ENCODE measurements at regions not wholly inside any gene's neighbourhood (a gene's known extent, or its start where the extent isn't known, plus 50 kb on each side); places are given as distances from the start of the nearest gene placed in this dataset.
"Not testable (repeated sequence)": the region's sequence is repeated elsewhere in the genome, so short reads cannot be mapped to it uniquely, and the experiment has no call there.

DNA sequence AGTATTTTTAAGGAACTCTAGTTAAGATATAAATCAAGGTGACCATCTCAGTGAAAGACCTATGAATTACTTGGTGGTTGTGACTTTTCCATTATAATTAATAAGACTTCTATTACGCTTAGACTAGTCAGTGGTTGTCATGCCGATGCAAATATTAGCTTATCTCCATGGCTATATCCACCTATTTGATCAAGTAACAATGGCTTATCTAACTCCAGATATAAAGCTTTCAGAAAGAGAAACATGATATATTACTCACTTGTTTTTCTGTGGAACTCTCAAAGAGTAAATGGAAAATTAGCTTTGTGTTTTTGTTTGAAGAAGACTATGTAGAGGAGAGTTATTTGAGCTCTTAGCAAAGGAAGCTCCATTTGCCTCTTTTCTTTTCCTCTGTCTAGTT is 323.8 kb upstream of the DCN start:
- no peak for DNase-seq (ENCODE audit: extremely low read depth in 1 of 2, low read depth in 1 of 2)

DNA sequence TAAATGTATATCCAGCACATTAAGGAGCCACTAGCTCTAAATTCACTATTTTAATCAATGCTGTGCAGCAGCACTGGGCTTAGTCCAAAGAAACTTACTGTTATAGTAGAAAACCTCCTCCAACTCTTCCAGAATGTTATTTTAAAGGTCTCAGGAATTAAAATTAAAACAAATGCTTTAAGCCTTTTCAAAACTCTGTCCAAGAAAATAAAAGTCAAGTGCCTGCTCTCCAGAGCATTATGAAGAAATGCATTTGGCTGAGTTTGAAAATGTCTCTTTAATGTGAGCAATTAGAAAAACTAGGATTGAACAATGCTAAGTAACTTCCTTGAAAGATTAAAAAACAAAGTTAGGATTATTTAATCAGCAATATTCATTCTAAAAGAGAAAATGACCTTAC is 322.4 kb upstream of the DCN start:
- DNase-seq (ENCODE audit: extremely low read depth in 1 of 2, low read depth in 1 of 2), result no peak

DNA sequence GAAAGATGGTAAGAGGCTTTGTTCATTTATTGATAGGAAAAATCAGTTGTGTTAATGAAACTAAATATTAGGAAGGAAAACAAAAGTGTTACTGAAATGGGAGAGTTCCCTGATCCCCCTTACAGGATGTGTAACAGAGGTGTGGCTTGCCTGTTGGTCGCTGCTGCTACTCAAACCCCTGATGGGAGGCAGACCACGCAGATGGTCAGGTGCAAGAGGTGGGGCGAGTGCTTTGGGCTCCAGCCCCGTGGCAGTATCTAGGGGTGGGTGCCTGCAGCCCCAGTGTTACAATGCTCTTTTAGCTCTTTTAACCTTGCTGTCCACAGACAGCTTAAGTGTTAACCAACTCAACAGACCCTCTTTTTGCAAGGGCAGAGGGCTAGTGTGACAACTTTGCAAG is 319.6 kb upstream of the DCN start:
- no peak for DNase-seq (ENCODE audit: extremely low read depth in 1 of 2, low read depth in 1 of 2)

DNA sequence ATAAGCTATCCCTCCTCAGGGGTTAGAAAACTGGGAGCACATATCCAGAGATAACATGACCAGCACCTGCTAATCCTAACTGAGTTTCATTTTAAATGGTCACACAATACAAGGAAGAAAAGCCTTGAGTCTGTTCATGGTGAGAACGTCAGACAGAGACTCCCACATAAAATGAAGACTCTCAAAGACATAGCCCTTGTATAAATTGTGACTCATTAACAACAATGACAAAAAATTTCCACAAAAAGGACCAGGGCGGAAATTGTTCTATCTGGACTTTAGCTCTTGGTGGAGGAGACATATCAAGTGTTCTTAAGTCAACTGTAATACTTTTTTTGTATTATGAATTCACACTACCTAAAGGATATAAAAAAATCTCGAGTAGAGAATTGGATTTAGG is 313.7 kb upstream of the DCN start:
- no peak for DNase-seq (ENCODE audit: extremely low read depth in 1 of 2, low read depth in 1 of 2)

DNA sequence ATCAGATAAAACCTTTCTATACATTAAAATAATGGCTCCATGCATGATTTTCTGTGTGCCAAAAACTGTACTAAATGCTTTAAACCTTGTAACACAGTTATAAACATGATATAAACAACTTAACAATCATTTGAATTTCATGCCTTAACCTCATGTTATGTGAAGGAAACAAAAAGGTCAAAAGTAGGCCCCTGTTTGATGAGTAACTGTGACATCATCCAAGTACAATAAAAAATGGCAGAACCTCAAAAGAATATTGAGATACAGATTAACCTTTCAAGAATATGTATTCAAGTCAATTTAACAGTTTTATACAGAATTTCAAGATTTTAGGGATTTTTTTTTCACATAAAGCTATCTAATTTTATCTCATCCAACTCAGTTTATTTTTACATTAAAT is 310.7 kb upstream of the DCN start:
- DNase-seq (ENCODE audit: extremely low read depth in 1 of 2, low read depth in 1 of 2), result no peak

DNA sequence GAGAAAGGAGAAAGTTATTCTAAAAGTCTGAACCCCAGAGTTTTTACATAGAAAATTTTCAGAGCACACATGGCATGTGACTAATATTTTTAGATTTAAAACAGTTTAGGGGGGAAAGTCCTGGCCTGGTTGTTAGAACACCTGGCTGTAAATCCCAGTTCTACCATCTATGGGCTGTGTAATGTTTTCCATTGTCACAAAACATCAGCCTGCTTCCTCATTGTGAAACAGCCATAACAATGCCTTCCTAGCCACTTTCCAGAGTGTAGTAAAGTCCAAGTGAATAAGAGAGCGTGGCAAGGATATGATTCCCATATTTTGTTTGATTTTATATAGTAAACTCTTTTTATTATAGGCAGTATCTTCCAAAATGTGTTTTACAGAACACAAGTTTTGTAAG is 310.0 kb upstream of the DCN start:
- DNase-seq (ENCODE audit: extremely low read depth in 1 of 2, low read depth in 1 of 2), result no peak

DNA sequence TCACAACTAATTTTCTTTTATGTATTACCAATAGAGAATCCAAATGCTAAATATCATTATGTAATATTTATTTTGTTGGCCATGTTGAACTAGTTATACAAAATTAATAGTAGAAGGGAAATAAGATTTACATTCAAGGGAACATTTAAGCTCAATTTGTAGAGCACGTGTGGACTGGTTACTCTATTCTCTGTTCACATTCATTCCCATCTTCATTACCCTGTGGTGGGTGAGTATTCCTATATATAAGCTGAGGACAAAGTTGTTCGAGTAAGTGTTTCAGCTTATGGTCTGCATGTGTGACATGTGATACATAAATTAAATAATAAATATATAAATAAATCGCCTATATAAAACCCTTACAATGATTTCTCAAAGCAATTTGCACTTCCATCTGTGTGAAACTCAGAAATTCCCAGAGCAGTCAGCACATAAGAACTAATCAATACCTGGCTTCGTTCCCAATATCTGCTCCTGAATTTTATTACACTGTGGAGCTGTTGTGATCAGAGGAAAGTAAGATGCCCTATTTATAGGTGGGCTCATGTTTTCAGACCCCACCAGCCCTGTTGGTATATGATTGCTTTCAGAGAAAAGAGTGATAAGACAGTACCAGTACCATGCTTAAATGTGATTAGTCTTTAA is 308.2 kb upstream of the DCN start:
- DNase-seq (ENCODE audit: extremely low read depth in 1 of 2, low read depth in 1 of 2), result no peak

DNA sequence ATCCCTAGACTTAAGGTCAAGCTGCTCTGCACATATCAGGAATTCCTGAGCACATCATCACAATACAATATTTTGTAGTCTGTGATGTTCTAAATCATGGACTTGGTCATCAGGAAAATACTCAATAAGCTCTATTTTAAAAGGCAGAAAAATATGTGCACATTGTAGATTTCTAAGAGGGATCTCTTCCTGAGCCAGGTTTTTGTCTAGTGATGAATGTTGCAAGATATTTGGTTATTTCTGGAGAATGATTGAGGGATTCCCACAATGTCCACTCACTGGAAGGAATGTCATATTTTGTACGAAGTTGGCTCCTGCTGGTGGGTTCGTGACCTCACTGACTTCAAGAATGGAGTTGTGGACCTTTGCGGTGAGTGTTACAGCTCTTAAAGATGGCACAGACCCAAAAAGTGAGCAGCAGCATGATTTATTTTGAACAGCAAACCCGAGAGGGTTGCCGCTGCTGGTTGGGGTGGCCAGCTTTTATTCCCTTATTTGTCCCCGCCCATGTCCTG is 300.9 kb upstream of the DCN start:
- DNase-seq (ENCODE audit: extremely low read depth in 1 of 2, low read depth in 1 of 2), result no peak

DNA sequence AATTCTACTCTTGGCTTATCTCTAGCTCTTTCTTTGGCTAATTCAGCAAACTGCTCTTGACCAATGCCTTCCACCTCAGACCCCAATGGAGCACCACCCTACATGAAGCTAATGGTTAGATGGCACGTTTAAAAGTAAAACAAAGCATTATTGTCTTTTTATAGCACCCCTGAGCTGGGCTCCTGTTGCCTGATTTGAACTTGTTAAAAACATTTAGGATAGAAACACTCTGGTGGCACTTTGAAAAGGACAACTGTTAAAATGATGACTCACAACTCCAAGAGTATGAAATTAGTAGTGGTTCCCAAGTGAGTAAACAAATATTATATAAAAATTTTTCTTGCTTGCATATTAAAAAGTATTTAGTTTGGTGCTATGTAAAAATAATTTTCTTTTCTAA is 299.6 kb upstream of the DCN start:
- DNase-seq (ENCODE audit: extremely low read depth in 1 of 2, low read depth in 1 of 2), result no peak

DNA sequence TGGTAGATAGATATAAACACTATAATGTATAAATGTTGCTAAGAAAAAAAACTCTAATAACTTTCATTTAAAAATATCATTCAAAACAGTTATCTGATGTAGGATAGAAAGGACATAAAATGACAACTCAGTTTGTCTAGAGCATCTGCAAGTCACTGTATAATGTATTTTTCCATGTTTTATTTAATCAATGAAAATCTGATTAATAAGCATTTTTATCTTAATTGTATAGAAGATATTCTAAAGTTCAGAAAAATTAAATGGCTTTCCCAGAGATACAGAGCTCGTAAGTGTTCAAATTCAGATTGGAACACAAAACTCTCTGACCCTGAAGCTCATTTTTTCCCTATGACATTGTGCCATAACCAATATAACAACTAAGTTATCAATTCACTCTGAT is 295.9 kb upstream of the DCN start:
- DNase-seq (ENCODE audit: extremely low read depth in 1 of 2, low read depth in 1 of 2), result no peak

DNA sequence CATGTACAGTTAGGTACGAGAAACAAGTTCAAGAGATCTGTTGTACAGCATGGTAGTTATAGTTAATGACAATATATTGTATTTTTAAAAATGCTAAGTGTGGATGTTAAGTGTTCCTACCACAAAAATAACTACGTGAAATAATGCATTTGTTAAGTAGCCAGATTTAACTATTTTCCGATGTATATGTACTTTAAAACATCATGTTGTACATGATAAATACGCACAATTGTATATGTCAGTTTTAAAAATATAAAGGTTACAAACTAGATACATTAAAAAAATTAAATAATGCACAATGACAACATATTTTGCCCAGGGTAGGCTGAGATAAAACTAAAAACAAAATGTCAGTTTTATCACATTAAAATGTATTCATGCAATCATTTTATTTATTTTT is 285.1 kb upstream of the DCN start:
- DNase-seq (ENCODE audit: extremely low read depth in 1 of 2, low read depth in 1 of 2), result no peak

DNA sequence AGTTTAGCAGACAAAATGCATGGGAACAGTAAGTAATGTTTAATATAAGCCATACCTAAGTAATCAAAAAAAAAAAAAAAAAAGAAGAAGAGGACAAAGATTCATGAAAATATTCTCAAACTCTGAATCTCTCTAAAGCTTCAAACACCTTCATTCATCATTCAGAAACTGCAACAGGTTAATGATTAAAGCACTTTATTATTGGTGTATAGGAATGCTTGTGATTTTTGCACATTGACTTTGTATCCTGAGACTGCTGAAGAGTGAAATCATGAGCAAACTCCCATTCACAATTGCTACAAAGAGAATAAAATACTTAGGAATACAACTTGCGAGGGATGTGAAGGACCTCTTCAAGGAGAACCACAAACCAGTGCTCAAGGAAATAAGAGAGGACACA is 278.4 kb upstream of the DCN start:
- DNase-seq (ENCODE audit: extremely low read depth in 1 of 2, low read depth in 1 of 2), result no peak

DNA sequence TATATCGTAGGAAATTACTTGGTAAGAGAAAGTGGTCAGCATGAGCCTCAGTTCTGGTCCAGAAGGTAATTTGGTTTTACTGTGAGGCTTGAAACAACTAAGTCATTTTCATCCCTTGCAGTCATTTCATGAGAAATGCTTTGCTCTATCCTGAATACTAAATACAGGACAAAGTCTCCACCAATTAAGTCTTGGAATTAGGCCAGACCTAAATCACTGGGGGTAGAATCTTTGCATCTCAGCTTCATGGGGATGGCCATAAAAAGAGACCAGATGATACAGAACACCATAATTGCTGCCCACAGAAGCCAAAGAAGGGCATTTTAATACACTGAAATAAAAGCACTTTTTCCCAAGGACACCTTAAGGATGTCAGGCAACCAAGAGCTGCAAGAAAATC is 277.9 kb upstream of the DCN start:
- DNase-seq (ENCODE audit: extremely low read depth in 1 of 2, low read depth in 1 of 2), result no peak

DNA sequence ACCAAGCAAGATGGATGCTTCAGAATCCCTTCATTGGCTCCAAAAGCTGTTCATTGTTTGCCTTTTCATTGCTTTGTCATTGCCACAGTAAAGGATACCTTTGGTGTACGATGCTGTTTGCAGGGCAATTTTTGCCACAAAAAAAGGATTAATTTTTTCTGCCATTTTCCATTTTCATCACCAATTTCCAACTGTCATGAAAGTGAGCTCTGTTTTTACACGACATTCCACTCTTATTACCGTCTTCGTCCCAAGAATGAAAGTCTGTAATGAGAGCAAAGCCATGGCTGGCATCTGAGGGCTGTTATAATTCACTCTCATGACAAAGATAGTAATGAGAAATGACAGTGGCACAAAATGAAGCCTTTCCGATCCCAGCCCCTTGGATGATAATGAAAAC is 272.7 kb upstream of the DCN start:
- DNase-seq (ENCODE audit: extremely low read depth in 1 of 2, low read depth in 1 of 2), result no peak

DNA sequence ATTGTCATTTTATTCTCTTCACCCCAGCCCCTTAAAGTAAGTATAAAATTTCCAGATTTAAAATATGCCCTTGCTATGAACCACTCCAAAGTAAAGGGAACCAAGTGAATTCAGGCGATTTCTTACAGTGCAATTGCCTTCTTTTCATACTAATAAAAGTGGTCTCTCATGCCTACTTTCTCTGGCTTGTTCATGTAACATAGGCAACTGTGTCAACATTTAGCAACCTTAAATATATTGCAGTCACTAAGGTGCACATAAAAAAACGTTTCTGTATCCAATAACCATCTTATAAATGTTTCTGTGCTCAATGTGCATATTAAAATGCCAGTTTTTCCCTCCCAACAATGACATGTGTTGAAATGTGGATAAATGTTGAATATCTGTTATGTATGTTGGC is 271.6 kb upstream of the DCN start:
- no peak for DNase-seq (ENCODE audit: extremely low read depth in 1 of 2, low read depth in 1 of 2)

DNA sequence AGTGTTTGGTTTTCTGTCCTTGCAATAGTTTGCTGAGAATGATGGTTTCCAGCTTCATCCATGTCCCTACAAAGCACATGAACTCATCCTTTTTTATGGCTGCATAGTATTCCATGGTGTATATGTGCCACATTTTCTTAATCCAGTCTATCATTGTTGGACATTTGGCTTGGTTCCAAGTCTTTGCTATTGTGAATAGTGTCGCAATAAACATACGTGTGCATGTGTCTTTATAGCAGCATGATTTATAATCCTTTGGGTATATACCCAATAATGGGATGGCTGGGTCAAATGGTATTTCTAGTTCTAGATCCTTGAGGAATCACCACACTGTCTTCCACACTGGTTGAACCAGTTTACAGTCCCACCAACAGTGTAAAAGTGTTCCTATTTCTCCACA is 269.8 kb upstream of the DCN start:
- DNase-seq (ENCODE audit: extremely low read depth in 1 of 2, low read depth in 1 of 2), result not testable (repeated sequence)

DNA sequence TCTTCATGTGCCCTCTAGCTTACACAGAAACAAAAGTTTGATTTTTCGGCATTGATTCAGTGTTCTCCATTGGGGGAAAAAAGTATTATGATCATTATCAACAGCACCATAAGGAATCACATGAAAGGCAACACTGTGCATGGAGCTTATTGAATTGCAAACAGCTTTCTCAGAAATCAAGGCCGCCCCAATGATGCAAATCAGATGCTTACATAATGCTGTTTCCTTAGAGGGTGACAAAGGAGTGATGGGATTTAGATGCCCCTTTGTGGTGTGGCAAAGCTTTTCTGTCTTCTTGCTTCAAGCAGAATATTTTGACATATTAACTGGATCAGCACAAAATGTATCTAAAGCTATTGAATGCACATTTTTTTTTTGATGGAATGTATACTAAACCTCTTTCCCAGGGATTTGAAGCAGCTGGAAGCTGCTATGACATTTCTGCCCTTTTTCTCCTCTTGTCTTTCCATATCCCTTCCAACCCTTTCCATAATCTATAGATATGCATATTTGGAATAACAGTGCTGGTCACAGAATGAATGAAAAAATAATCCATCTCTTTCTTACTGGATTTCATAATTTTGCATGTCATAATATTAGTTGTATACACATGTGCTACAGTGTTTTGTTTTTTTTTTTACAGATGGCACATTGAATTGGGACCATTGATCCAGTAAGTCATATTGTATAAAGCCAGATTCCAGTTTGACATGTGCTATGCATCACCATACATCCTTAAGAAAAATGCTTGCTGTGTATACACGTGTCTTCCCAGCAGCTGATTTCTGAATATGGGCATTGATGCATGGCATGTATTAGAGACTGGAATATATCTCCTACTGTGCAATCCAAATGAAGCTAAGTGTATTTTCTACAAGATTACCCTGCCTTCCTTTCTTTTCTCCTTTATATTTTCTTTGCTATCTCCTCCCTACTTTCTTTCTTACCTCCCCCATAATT is 259.7 kb upstream of the DCN start:
- DNase-seq (ENCODE audit: extremely low read depth in 1 of 2, low read depth in 1 of 2), result no peak

DNA sequence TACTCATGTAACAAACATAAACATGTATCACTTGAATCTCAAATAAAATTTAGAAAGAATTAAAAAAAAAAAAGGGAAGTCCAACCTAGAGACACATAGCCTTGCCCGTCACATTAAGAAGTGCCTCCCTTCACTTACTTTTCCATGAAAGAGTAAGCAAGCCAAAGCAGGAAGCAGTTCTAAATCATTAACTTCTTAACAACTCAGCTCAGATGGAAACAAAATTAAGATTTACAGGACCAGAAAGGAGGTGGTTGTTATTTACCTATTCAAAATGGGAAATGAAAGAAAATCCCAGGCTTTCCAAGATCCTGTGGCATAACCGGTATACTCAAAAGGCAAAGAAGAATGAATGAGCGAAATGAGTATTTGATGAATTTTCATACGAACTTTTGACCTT is 258.6 kb upstream of the DCN start:
- DNase-seq (ENCODE audit: extremely low read depth in 1 of 2, low read depth in 1 of 2), result no peak

DNA sequence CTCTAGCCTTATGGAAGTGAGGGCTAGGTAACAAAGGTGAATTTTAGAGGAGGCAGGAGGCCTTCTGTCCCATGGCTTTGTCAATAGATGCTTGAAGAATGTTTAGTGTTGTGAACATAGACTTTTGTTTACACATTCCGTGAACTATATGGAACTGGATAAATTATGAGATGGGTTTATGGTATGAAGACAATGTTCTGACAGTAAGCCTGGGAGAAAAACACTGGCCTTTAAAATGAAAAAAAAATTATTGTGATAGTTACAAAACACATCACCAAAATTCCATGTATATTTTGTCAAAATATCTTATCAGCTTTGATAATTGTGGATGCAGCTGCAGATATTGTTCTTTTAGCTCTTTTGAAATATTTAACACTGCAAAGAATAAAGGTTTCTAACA is 251.5 kb upstream of the DCN start:
- no peak for DNase-seq (ENCODE audit: extremely low read depth in 1 of 2, low read depth in 1 of 2)

DNA sequence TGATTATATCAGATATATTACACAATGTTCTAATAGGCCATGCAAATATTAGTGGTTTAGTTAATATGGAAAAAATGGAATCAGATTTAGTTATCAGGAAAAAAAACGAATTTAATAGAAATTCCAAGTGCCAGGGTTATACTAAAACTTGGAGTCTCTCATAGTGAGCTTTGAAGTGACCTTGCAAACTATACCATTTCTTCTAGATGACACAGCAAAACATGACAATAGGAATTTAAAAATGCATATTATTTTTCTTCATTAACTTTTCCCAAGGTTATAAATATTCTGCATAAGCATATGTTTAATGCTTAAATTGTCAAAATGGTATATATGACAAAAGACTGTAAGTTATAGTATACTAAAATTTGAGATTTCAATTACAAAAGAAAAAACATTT is 250.1 kb upstream of the DCN start:
- no peak for DNase-seq (ENCODE audit: extremely low read depth in 1 of 2, low read depth in 1 of 2)

DNA sequence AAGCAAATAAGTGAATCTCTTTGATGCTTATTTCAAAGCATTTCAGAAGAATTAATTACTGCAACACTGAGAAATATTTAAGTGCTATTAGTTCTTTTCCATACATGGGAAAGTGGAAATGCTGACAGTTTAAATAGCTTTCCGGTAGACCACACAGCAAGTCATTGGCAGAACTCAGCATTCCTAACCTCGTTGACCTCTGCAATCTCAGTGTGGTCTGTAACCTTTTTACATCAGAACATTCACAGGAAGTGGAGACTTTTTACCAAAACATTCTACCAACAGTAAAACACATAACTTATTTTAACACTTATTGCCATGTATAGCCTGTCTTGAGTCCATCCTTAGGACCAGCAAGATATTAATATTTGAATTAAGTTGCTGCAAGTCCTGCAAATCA is 249.5 kb upstream of the DCN start:
- DNase-seq (ENCODE audit: extremely low read depth in 1 of 2, low read depth in 1 of 2), result no peak

DNA sequence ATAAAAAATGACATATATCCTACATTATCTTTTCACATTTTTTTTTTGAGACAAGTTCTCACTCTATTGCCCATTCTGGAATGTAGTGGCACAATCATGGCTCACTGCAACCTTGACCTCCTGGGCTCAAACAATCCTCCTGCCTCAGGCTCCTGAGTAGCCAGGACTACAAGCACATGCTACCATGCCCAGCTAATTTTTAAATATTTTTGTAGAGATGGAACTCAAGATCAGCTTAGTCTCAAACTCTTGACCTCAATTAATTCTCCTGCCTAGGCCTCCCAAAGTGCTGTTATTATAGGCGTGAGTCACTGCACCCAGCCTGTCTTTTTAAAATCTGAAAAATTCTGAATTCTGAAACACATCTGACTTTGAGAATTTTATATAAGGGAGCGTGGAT is 241.9 kb upstream of the DCN start:
- no peak for DNase-seq (ENCODE audit: extremely low read depth in 1 of 2, low read depth in 1 of 2)

Measured in stimulated activated CD8-positive, alpha-beta memory T cell treated with anti-CD3 and anti-CD28 coated beads, Interleukin-7, amount 100 ng/mL, for 48 hours (primary cell).